ENCODE measurements at regions not wholly inside any gene's neighbourhood (a gene's known extent, or its start where the extent isn't known, plus 50 kb on each side); places are given as distances from the start of the nearest gene placed in this dataset.

DNA sequence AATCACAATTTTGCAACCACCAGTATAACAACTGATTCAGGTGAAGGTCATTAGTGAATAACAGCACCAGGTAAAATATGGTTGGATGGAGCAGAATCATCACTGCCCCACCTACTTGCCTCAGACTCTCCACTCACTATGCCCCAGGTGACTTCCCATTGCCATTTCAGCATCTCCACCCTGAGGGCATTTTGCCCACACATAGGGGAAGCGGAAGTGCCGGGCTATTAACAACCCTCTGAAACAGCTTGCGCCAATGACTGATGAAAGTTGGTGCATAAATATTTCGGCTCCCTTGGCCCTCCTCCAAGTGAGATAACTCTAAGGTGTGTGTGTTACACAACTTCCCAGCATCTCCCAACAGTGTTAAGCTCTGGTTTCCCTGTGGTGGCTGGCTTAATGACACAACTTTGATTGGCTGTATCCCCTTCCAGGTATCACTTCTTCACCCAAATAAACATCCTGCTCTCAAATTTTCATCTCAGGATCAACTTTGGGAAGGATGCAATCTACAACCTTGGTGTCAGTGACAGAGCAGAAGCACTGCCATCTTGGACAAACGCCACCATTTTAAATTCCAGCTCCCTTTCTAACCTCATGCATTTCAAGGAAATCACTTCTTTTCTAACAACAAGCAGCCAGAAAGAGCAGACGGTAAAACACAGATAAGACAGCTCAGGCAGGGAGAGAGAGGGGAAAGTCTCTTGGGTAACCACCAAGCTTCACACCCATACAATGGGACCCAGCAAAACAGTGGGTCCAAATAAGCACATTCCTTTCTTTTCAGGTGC, 73.6 kb upstream of the PPP2R5C start (continued):
- TF ChIP-seq ZNF263 (CRISPR knock-in tag; IDR thresholded peaks at IDR 0.05; ENCODE audit: borderline replicate concordance) (no peak), ZNF354B (CRISPR knock-in tag; IDR thresholded peaks at IDR 0.05) (no peak; the same call in 1 of the 2 replicates), BRD4 (IDR thresholded peaks at IDR 0.05) (no peak), SP1 (CRISPR knock-in tag; IDR thresholded peaks at IDR 0.05) (no peak), ZNF224 (CRISPR knock-in tag; IDR thresholded peaks at IDR 0.05) (no peak), BCOR (IDR thresholded peaks at IDR 0.05) (no peak), CHCHD3 (CRISPR knock-in tag; IDR thresholded peaks at IDR 0.05) (no peak), SMARCB1 (IDR thresholded peaks at IDR 0.05; ENCODE audit: insufficient read length, low read depth) (no peak), ZFP36 (IDR thresholded peaks at IDR 0.05; ENCODE audit: low read depth, low read length, partially characterized antibody) (no peak), YBX1 (IDR thresholded peaks at IDR 0.05) (no peak), SREBF2 (CRISPR knock-in tag; IDR thresholded peaks at IDR 0.05) (no peak), ETS1 (conservative IDR thresholded peaks at IDR 0.05; ENCODE audit: control insufficient read depth, low read depth, low read length) (no peak), ATF1 (CRISPR knock-in tag; IDR thresholded peaks at IDR 0.05) (no peak), ATF1 (tag; IDR thresholded peaks at IDR 0.05) (no peak), ZBTB5 (IDR thresholded peaks at IDR 0.05) (no peak), RREB1 (CRISPR knock-in tag; IDR thresholded peaks at IDR 0.05) (0 out of 2 replicates have a peak, but pooled peaks have one; percentile 60), TAF9B (IDR thresholded peaks at IDR 0.05; ENCODE audit: partially characterized antibody) (no peak), ZNF583 (CRISPR knock-in tag; IDR thresholded peaks at IDR 0.05) (peak; percentile 94), PPARD (CRISPR knock-in tag; IDR thresholded peaks at IDR 0.05) (peak; percentile 72; the same call in 1 of the 2 replicates), EZH2 (IDR thresholded peaks at IDR 0.05; ENCODE audit: borderline replicate concordance, low read depth, low read length) (no peak), BMI1 (IDR thresholded peaks at IDR 0.05; ENCODE audit: low read length) (no peak)

All from K562 (cell line).